ENCODE measurements at regions not wholly inside any gene's neighbourhood (a gene's known extent, or its start where the extent isn't known, plus 50 kb on each side); places are given as distances from the start of the nearest gene placed in this dataset.

GRCh38 chr21:38924954-38925353 lies 119.2 kb downstream of the ETS2 start:
- Histone ChIP-seq H3K9me2 (ENCODE audit: insufficient read depth) (no peaks in the 10 kb centered on the region), H3K36me3 (ENCODE audit: low read depth) (no peaks in the 10 kb centered on the region), H3K4me1 (replicated peaks; ENCODE audit: insufficient read depth) (peaks cover 37% of the 10 kb centered on the region), H3K27me3 (ENCODE audit: insufficient read depth, low read depth) (no peaks in the 10 kb centered on the region), H3K4me3 (no peak overlapping the region), H3K4me2 (no peak overlapping the region), H3K79me2 (ENCODE audit: low read depth) (no peaks in the 10 kb centered on the region), H3K9me3 (ENCODE audit: insufficient read depth, low read depth) (no peaks in the 10 kb centered on the region), H4K20me1 (ENCODE audit: insufficient read depth) (no peaks in the 10 kb centered on the region), H3K27ac (no peak overlapping the region), H3F3A (ENCODE audit: insufficient read depth, low read depth) (peaks cover 7% of the 10 kb centered on the region; the same call in 1 of the 2 replicates), H2AFZ (no peak overlapping the region)
- intact Hi-C loops (cut with micrococcal nuclease; ENCODE audit: unreplicated experiment), result no loop called here
- BruUV-seq (replicated peaks), result no TSS peak
- ChIA-PET CTCF (no interaction called here), POLR2A (ENCODE audit: unreplicated experiment) (no interaction called here)
- no peak for TF ChIP-seq CTCF (conservative IDR thresholded peaks at IDR 0.05)
- no peak for DNase-seq

- no peak overlapping the region for H3K4me2 ChIP-seq
- BruUV-seq (replicated peaks), result no TSS peak
- intact Hi-C loops (cut with micrococcal nuclease; ENCODE audit: unreplicated experiment), result no loop called here
- no peak overlapping the region for H3K4me3 ChIP-seq
- H3K4me1 ChIP-seq (replicated peaks; ENCODE audit: insufficient read depth), result peaks cover 37% of the 10 kb centered on the region
- TF ChIP-seq CTCF (conservative IDR thresholded peaks at IDR 0.05) (no peak), EZH2 (IDR thresholded peaks at IDR 0.05; ENCODE audit: low read depth) (no peak)
- POLR2A ChIA-PET (ENCODE audit: unreplicated experiment), result no interaction called here
- no peaks in the 10 kb centered on the region for H3K27me3 ChIP-seq (ENCODE audit: insufficient read depth, low read depth)
- no peaks in the 10 kb centered on the region for H3K9me2 ChIP-seq (ENCODE audit: insufficient read depth)
- H3K27ac ChIP-seq, result no peak overlapping the region
- CTCF ChIA-PET, result interaction anchor here (0.5 kb wide), 1 partner anchor 1356 kb away, joined by 5 read pairs; no protein-coding TSS in a partner anchor
- no peak for DNase-seq
- no peak overlapping the region for H2AFZ ChIP-seq
- H3K36me3 ChIP-seq (ENCODE audit: low read depth), result no peaks in the 10 kb centered on the region
- no peaks in the 10 kb centered on the region for H3K79me2 ChIP-seq (ENCODE audit: low read depth)
- no peaks in the 10 kb centered on the region for H4K20me1 ChIP-seq (ENCODE audit: insufficient read depth)
- no peaks in the 10 kb centered on the region for H3K9me3 ChIP-seq (ENCODE audit: insufficient read depth, low read depth)
- H3F3A ChIP-seq (ENCODE audit: insufficient read depth, low read depth), result peaks cover 7% of the 10 kb centered on the region; the same call in 1 of the 2 replicates
These were observed 117.7 kb downstream of the ETS2 start for GRCh38 chr21:38923429-38923828.

- no TSS peak for BruUV-seq (replicated peaks)
- no peaks in the 10 kb centered on the region for H4K20me1 ChIP-seq (ENCODE audit: insufficient read depth)
- H3F3A ChIP-seq (ENCODE audit: insufficient read depth, low read depth), result peaks cover 7% of the 10 kb centered on the region; the same call in 1 of the 2 replicates
- ChIA-PET POLR2A (ENCODE audit: unreplicated experiment) (no interaction called here), CTCF (no interaction called here)
- peaks cover 30% of the 10 kb centered on the region for H3K4me1 ChIP-seq (replicated peaks; ENCODE audit: insufficient read depth)
- no peak overlapping the region for H3K27ac ChIP-seq
- H3K79me2 ChIP-seq (ENCODE audit: low read depth), result no peaks in the 10 kb centered on the region
- intact Hi-C loops (cut with micrococcal nuclease; ENCODE audit: unreplicated experiment), result no loop called here
- H3K36me3 ChIP-seq (ENCODE audit: low read depth), result no peaks in the 10 kb centered on the region
- TF ChIP-seq CTCF (conservative IDR thresholded peaks at IDR 0.05) (no peak), EZH2 (IDR thresholded peaks at IDR 0.05; ENCODE audit: low read depth) (no peak)
- no peaks in the 10 kb centered on the region for H3K9me3 ChIP-seq (ENCODE audit: insufficient read depth, low read depth)
- H3K27me3 ChIP-seq (ENCODE audit: insufficient read depth, low read depth), result no peaks in the 10 kb centered on the region
- H3K4me2 ChIP-seq, result no peak overlapping the region
- H2AFZ ChIP-seq, result no peak overlapping the region
- H3K4me3 ChIP-seq, result no peak overlapping the region
- DNase-seq, result no peak
- H3K9me2 ChIP-seq (ENCODE audit: insufficient read depth), result no peaks in the 10 kb centered on the region
These were observed 116.9 kb downstream of the ETS2 start for GRCh38 chr21:38922474-38923235.

All from PC-9 (cell line).